A549 (cell line): ENCODE measurements at regions not wholly inside any gene's neighbourhood (a gene's known extent, or its start where the extent isn't known, plus 50 kb on each side); places are given as distances from the start of the nearest gene placed in this dataset.

Experiments
- ATOH8 ChIP-seq: fragments of 250-450 bp; sonication (Bioruptor Pico); IDR thresholded peaks from 2 replicates; pipeline ENCODE4 v1.5.0; 2020; ENCODE audit warnings: low read depth, mild to moderate bottlenecking, moderate library complexity
- BHLHE40 ChIP-seq: IDR thresholded peaks from 2 replicates; pipeline ENCODE4 v1.6.1; 2012; ENCODE audit warnings: low read depth, low read length, inconsistent platforms
- CTCF ChIP-seq: fragments of >200 bp; sonication (Bioruptor Twin); formaldehyde crosslinking; IDR thresholded peaks from 3 replicates; pipeline ENCODE4 v1.5.1; 2016
- ELK1 ChIP-seq: fragments of 150-350 bp; IDR thresholded peaks from 2 replicates; pipeline ENCODE4 v1.6.1; 2014; ENCODE audit warnings: low read depth, mild to moderate bottlenecking, low read length
- EP300 ChIP-seq, 2 experiments: fragments of >200 bp; sonication (Bioruptor Twin); formaldehyde crosslinking; IDR thresholded peaks; 2 replicates in 1 of 2; 3 replicates in 1 of 2; pipeline ENCODE4 v1.6.1; 2016 to 2017
- MAX ChIP-seq: IDR thresholded peaks from 2 replicates; pipeline ENCODE4 v1.6.1; 2012
- POLR2A ChIP-seq: IDR thresholded peaks from 2 replicates; pipeline ENCODE4 v1.6.1; 2012; ENCODE audit warnings: mild to moderate bottlenecking, low read length
- POLR2AphosphoS2 ChIP-seq: conservative IDR thresholded peaks from 2 replicates; pipeline ENCODE4 v1.6.1; 2012; ENCODE audit warnings: low read length, improper control_type of control experiment, inconsistent platforms
- RFX5 ChIP-seq: fragments of 450-650 bp; IDR thresholded peaks from 2 replicates; pipeline ENCODE4 v1.7.1; 2014; ENCODE audit warnings: antibody characterized with exemption, mild to moderate bottlenecking, moderate library complexity
- SMC3 ChIP-seq: fragments of >200 bp; sonication (Bioruptor Twin); formaldehyde crosslinking; IDR thresholded peaks from 3 replicates; pipeline ENCODE4 v1.6.1; 2018; ENCODE audit warnings: inconsistent platforms
- TF ChIP-seq, protein P1 (sequence below): IDR thresholded peaks from 2 replicates; pipeline ENCODE4 v1.6.1; 2012
- TF ChIP-seq, protein P2 (sequence below): fragments of 200-600 bp; sonication (generic); IDR thresholded peaks from 2 replicates; pipeline ENCODE4 v1.6.1; 2016; ENCODE audit warnings: antibody characterized with exemption, mild to moderate bottlenecking, moderate library complexity

DNA sequence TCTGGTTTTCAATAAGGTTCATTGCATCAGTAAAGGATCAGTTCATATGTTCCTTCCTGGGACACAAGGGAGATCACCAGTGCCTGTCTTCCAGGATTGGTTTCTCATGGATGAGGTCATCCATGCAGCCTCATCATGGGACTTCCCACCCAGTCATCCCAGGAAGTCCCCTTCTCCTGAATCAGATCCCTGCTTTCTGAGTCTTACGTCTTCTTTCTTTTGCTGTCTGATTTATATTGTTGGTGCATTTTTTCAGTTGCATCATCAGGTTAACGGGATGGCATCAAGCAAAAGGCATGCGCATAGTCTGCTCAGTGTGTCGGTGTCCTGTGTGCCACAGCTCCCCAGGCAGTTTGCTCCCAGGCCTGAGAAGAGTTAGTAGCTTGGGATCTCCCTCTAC is 105.9 kb downstream of the SOX11 start:
- TF ChIP-seq BHLHE40 (no peak), CTCF (no peak), EP300 (IDR thresholded peaks at IDR 0.05) (no peak), RFX5 (no peak), ATOH8 (CRISPR knock-in tag) (no peak), ELK1 (no peak), MAX (no peak), POLR2A (no peak), SMC3 (no peak), POLR2AphosphoS2 (no peak)
- TF ChIP-seq, protein P1, sequence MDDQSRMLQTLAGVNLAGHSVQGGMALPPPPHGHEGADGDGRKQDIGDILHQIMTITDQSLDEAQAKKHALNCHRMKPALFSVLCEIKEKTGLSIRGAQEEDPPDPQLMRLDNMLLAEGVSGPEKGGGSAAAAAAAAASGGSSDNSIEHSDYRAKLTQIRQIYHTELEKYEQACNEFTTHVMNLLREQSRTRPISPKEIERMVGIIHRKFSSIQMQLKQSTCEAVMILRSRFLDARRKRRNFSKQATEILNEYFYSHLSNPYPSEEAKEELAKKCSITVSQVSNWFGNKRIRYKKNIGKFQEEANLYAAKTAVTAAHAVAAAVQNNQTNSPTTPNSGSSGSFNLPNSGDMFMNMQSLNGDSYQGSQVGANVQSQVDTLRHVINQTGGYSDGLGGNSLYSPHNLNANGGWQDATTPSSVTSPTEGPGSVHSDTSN: no peak
- TF ChIP-seq, protein P2, sequence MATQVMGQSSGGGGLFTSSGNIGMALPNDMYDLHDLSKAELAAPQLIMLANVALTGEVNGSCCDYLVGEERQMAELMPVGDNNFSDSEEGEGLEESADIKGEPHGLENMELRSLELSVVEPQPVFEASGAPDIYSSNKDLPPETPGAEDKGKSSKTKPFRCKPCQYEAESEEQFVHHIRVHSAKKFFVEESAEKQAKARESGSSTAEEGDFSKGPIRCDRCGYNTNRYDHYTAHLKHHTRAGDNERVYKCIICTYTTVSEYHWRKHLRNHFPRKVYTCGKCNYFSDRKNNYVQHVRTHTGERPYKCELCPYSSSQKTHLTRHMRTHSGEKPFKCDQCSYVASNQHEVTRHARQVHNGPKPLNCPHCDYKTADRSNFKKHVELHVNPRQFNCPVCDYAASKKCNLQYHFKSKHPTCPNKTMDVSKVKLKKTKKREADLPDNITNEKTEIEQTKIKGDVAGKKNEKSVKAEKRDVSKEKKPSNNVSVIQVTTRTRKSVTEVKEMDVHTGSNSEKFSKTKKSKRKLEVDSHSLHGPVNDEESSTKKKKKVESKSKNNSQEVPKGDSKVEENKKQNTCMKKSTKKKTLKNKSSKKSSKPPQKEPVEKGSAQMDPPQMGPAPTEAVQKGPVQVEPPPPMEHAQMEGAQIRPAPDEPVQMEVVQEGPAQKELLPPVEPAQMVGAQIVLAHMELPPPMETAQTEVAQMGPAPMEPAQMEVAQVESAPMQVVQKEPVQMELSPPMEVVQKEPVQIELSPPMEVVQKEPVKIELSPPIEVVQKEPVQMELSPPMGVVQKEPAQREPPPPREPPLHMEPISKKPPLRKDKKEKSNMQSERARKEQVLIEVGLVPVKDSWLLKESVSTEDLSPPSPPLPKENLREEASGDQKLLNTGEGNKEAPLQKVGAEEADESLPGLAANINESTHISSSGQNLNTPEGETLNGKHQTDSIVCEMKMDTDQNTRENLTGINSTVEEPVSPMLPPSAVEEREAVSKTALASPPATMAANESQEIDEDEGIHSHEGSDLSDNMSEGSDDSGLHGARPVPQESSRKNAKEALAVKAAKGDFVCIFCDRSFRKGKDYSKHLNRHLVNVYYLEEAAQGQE: no peak
